RWPE2 (cell line): ENCODE measurements at regions not wholly inside any gene's neighbourhood (a gene's known extent, or its start where the extent isn't known, plus 50 kb on each side); places are given as distances from the start of the nearest gene placed in this dataset.

Experiments used
- ATAC-seq: fragments of 200-7000 bp; cut with Tn5 transposase; 3 replicates; pipeline ENCODE4 v1.9.1; 2021; ENCODE audit warnings: low read depth
- DNase-seq: peaks from one replicate; pipeline ENCODE4 v3.0.0-alpha.2; 2020; ENCODE audit warnings: low spot score
- H3K27ac ChIP-seq: fragments of 450-650 bp; 2 replicates; pipeline ENCODE4 v1.5.1; 2017; ENCODE audit warnings: mild to moderate bottlenecking; ENCODE audit not compliant: poor library complexity, severe bottlenecking
- H3K27me3 ChIP-seq: fragments of 250-450 bp; sonication (Bioruptor Pico); 2 replicates; pipeline ENCODE4 v1.5.1; 2021; ENCODE audit warnings: mild to moderate bottlenecking, moderate library complexity; ENCODE audit not compliant: insufficient read depth, poor library complexity, severe bottlenecking
- H3K36me3 ChIP-seq: fragments of 250-450 bp; sonication (Bioruptor Pico); 2 replicates; pipeline ENCODE4 v1.5.1; 2020; ENCODE audit warnings: low read depth, mild to moderate bottlenecking, moderate library complexity
- H3K4me1 ChIP-seq: fragments of 250-450 bp; sonication (Bioruptor Pico); 2 replicates; pipeline ENCODE4 v1.5.1; 2021; ENCODE audit warnings: mild to moderate bottlenecking, moderate library complexity; ENCODE audit not compliant: insufficient read depth, poor library complexity, severe bottlenecking
- H3K4me3 ChIP-seq: fragments of 250-450 bp; sonication (Bioruptor Pico); 2 replicates; pipeline ENCODE4 v1.5.1; 2021; ENCODE audit warnings: mild to moderate bottlenecking, moderate library complexity; ENCODE audit not compliant: severe bottlenecking
- H3K9me3 ChIP-seq: fragments of 250-450 bp; sonication (Bioruptor Pico); 2 replicates; pipeline ENCODE4 v1.5.1; 2021; ENCODE audit warnings: mild to moderate bottlenecking, moderate library complexity; ENCODE audit not compliant: severe bottlenecking
- CTCF ChIP-seq: fragments of 450-650 bp; IDR thresholded peaks from one replicate; pipeline ENCODE4 v1.5.1; 2017; ENCODE audit warnings: mild to moderate bottlenecking, moderate library complexity; ENCODE audit not compliant: poor library complexity, severe bottlenecking

DNA sequence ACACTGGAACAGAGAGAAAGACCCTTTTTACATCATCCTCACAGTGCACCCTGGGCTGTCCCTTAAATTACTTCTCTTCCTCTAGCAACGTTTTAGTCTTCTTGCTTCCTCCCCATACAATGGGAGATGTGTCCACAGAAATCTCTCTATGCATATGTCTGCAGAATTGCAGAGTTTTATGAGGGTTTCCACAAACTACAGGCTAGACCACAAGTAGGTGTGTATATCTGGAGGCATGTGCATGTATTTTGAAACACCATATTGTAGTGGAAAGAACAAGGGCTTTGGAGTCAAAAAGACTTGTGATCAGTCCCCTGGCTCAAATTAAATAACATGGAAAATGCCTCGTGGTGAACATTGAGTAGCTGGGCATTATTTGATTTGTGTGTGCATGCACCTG is 121.3 kb upstream of the IPO9 start:
- Histone ChIP-seq H3K27ac (no peak overlapping the region), H3K9me3 (no peaks in the 10 kb centered on the region)
- no peak for TF ChIP-seq CTCF

GRCh38 chr1:201708085-201708512 is 120.9 kb upstream of the IPO9 start:
- Histone ChIP-seq H3K9me3 (no peaks in the 10 kb centered on the region), H3K4me1 (peaks cover 17% of the 10 kb centered on the region), H3K27ac (no peak overlapping the region), H3K36me3 (no peaks in the 10 kb centered on the region), H3K4me3 (no peak overlapping the region), H3K27me3 (no peaks in the 10 kb centered on the region)
- ATAC-seq = no peak
- DNase-seq = no peak
- TF ChIP-seq CTCF = no peak

More for the DNA sequence above, 121.3 kb upstream of the IPO9 start:
- Histone ChIP-seq H3K36me3 (no peaks in the 10 kb centered on the region), H3K27me3 (no peaks in the 10 kb centered on the region), H3K4me1 (peaks cover 13% of the 10 kb centered on the region), H3K4me3 (no peak overlapping the region)
- ATAC-seq (no peak), DNase-seq (no peak)

DNA sequence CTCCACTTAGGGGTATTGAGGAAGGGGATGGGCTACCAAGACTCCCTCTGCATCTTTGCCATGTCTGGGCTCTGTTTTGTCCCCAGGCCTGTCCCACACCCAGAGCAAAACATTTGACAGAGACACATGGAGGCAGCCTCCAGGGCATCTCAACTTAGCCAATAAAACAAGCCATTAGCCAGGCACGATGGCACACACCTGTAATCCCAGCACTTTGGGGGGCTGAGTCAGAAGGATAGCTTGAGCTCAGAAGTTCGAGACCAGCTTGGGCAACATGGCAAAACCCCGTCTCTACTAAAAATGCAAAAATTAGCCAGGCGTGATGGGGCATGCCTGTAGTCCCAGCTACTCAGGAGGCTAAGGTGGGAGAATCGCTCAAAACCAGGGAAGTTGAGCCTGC is 120.3 kb upstream of the IPO9 start:
- Histone ChIP-seq H3K9me3 (no peaks in the 10 kb centered on the region), H3K36me3 (no peaks in the 10 kb centered on the region), H3K4me1 (peaks cover 23% of the 10 kb centered on the region), H3K27me3 (no peaks in the 10 kb centered on the region), H3K4me3 (no peak overlapping the region), H3K27ac (no peak overlapping the region)
- ATAC-seq = no peak
- TF ChIP-seq CTCF = no peak
- no peak for DNase-seq

DNA sequence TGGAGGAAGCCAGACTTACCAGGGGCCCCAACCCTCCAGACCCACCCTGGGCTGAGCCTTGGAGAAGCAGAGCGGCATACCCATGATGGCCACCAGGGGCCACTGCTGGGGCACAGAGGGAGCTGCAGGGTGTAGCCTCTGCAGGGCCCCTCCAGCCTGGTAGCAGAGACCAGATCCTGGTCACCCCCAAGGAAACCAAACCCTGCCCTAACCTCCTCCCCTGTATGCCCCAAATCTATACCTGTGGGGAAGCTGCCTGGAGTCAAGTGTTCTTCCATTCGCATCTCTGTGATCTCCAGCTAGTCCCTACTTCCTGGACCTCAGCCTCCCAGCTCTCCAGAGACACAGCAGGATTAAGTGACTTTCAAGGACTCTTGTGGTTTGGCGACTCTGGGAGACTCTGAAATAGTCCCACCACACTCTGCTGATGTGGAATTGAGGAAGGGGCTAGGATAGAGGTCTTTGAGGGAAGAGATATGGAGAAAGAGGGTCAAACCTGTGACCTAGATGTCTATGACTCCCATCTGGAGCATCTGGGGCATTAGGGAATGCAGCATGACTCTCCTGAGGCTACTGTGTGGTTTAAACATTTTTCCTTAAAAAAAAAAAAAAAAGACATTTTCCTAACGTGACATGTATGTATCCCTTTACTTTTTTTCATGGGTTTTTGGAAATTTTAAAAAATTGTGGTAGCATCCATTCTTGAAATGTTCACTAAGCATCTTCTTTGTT is 119.2 kb upstream of the IPO9 start:
- H3K36me3 ChIP-seq = no peaks in the 10 kb centered on the region
- DNase-seq (no peak), ATAC-seq (peak; percentile 66)
- H3K4me1 ChIP-seq = peaks cover 32% of the 10 kb centered on the region
- no peaks in the 10 kb centered on the region for H3K27me3 ChIP-seq
- no peak overlapping the region for H3K4me3 ChIP-seq
- H3K27ac ChIP-seq = peak overlapping the region; percentile 95
- peak; percentile 95 for TF ChIP-seq CTCF
- H3K9me3 ChIP-seq = no peaks in the 10 kb centered on the region
